ENCODE measurements at regions not wholly inside any gene's neighbourhood (a gene's known extent, or its start where the extent isn't known, plus 50 kb on each side); places are given as distances from the start of the nearest gene placed in this dataset.
A peak's percentile ranks its signal among the peaks of the same experiment; 100 is the strongest.

GRCh38 chr15:53323191-53323590 is 436.3 kb downstream of the WDR72 start:
- WGBS (ENCODE audit: extremely low coverage, insufficient coverage, insufficient read length), result no CpG with 5 or more reads among the region's 3 CpGs
- Histone ChIP-seq H3K79me1 (ENCODE audit: low read length) (no peaks in the 10 kb centered on the region), H3K27me3 (ENCODE audit: insufficient read depth, low read length) (no peaks in the 10 kb centered on the region)

GRCh38 chr15:53320816-53321215 is 438.6 kb downstream of the WDR72 start:
- no peak for DNase-seq
- no CpG with 5 or more reads among the region's 5 CpGs for WGBS (ENCODE audit: extremely low coverage, insufficient coverage, insufficient read length)

More at GRCh38 chr15:53323191-53323590, 436.3 kb downstream of the WDR72 start:
- H3K14ac ChIP-seq (ENCODE audit: low read length), result no peak overlapping the region
- H3K18ac ChIP-seq (ENCODE audit: low read length), result no peak overlapping the region
- no peaks in the 10 kb centered on the region for H3K36me3 ChIP-seq (ENCODE audit: control insufficient read depth in 1 of 2, insufficient read depth in 2 of 2, low read length in 2 of 2)
- no peak overlapping the region for H2BK12ac ChIP-seq (ENCODE audit: low read length)
- no peak overlapping the region for H3K9ac ChIP-seq (ENCODE audit: low read length)
- H4K91ac ChIP-seq (ENCODE audit: low read depth, low read length), result no peak overlapping the region
- H4K8ac ChIP-seq (ENCODE audit: low read depth, low read length), result no peak overlapping the region
- H3K27ac ChIP-seq (ENCODE audit: low read depth, low read length), result no peak overlapping the region
- H3K4me2 ChIP-seq (ENCODE audit: low read length), result no peak overlapping the region
- no peak overlapping the region for H2BK5ac ChIP-seq (ENCODE audit: low read depth, low read length, poor library complexity)
- H3K79me2 ChIP-seq (ENCODE audit: control insufficient read depth, insufficient read depth, low read length, poor library complexity), result no peaks in the 10 kb centered on the region
- no peak overlapping the region for H2BK120ac ChIP-seq (ENCODE audit: insufficient read depth, low read length, poor library complexity)
- no peaks in the 10 kb centered on the region for H3K9me3 ChIP-seq (ENCODE audit: insufficient read depth, low read depth, low read length)
- H3K4me1 ChIP-seq (ENCODE audit: control insufficient read depth in 1 of 2, insufficient read depth in 2 of 2, low read length in 2 of 2), result peaks cover 3% of the 10 kb centered on the region in 2 experiments
- H3K4me3 ChIP-seq (ENCODE audit: low read depth, low read length), result no peak overlapping the region
- no peak overlapping the region for H3K4ac ChIP-seq (ENCODE audit: low read depth, low read length)
- peak in 1 of 2 donors; percentile 1 for DNase-seq
- H2AFZ ChIP-seq (ENCODE audit: insufficient read depth, low read length, poor library complexity), result no peak overlapping the region
- no peak overlapping the region for H4K12ac ChIP-seq (ENCODE audit: low read depth, low read length)
- no peak overlapping the region for H2AK5ac ChIP-seq (ENCODE audit: low read length)
- H3K23ac ChIP-seq (ENCODE audit: low read length), result no peak overlapping the region

GRCh38 chr15:53312707-53313106 is 446.8 kb downstream of the WDR72 start:
- no peak overlapping the region for H3K27ac ChIP-seq (ENCODE audit: low read depth, low read length)
- no peak for DNase-seq
- no peaks in the 10 kb centered on the region for H3K79me1 ChIP-seq (ENCODE audit: low read length)
- no peak overlapping the region for H2BK120ac ChIP-seq (ENCODE audit: insufficient read depth, low read length, poor library complexity)
- no peaks in the 10 kb centered on the region for H3K36me3 ChIP-seq (ENCODE audit: control insufficient read depth in 1 of 2, insufficient read depth in 2 of 2, low read length in 2 of 2)
- H4K8ac ChIP-seq (ENCODE audit: low read depth, low read length), result no peak overlapping the region
- H3K9ac ChIP-seq (ENCODE audit: low read length), result no peak overlapping the region
- no peaks in the 10 kb centered on the region for H3K4me1 ChIP-seq (ENCODE audit: control insufficient read depth in 1 of 2, insufficient read depth in 2 of 2, low read length in 2 of 2)
- H2BK12ac ChIP-seq (ENCODE audit: low read length), result no peak overlapping the region
- no peak overlapping the region for H3K18ac ChIP-seq (ENCODE audit: low read length)
- no peaks in the 10 kb centered on the region for H3K9me3 ChIP-seq (ENCODE audit: insufficient read depth, low read depth, low read length)
- H3K4ac ChIP-seq (ENCODE audit: low read depth, low read length), result no peak overlapping the region
- no peak overlapping the region for H2AFZ ChIP-seq (ENCODE audit: insufficient read depth, low read length, poor library complexity)
- no peak overlapping the region for H3K4me2 ChIP-seq (ENCODE audit: low read length)
- no peak overlapping the region for H2BK5ac ChIP-seq (ENCODE audit: low read depth, low read length, poor library complexity)
- H4K91ac ChIP-seq (ENCODE audit: low read depth, low read length), result no peak overlapping the region
- no peaks in the 10 kb centered on the region for H3K79me2 ChIP-seq (ENCODE audit: control insufficient read depth, insufficient read depth, low read length, poor library complexity)
- no peak overlapping the region for H2AK5ac ChIP-seq (ENCODE audit: low read length)
- WGBS (ENCODE audit: extremely low coverage, insufficient coverage, insufficient read length), result no CpG with 5 or more reads among the region's 3 CpGs
- no peak overlapping the region for H4K12ac ChIP-seq (ENCODE audit: low read depth, low read length)
- H3K4me3 ChIP-seq (ENCODE audit: low read depth, low read length), result no peak overlapping the region
- no peak overlapping the region for H3K23ac ChIP-seq (ENCODE audit: low read length)
- no peak overlapping the region for H3K14ac ChIP-seq (ENCODE audit: low read length)
- no peaks in the 10 kb centered on the region for H3K27me3 ChIP-seq (ENCODE audit: insufficient read depth, low read length)

More at GRCh38 chr15:53320816-53321215, 438.6 kb downstream of the WDR72 start:
- no peak overlapping the region for H2AFZ ChIP-seq (ENCODE audit: insufficient read depth, low read length, poor library complexity)
- H3K4me3 ChIP-seq (ENCODE audit: low read depth, low read length), result no peak overlapping the region
- no peak overlapping the region for H3K23ac ChIP-seq (ENCODE audit: low read length)
- H3K4ac ChIP-seq (ENCODE audit: low read depth, low read length), result no peak overlapping the region
- H2BK5ac ChIP-seq (ENCODE audit: low read depth, low read length, poor library complexity), result no peak overlapping the region
- no peaks in the 10 kb centered on the region for H3K9me3 ChIP-seq (ENCODE audit: insufficient read depth, low read depth, low read length)
- no peaks in the 10 kb centered on the region for H3K79me2 ChIP-seq (ENCODE audit: control insufficient read depth, insufficient read depth, low read length, poor library complexity)
- H2BK12ac ChIP-seq (ENCODE audit: low read length), result no peak overlapping the region
- H3K27ac ChIP-seq (ENCODE audit: low read depth, low read length), result no peak overlapping the region
- no peaks in the 10 kb centered on the region for H3K27me3 ChIP-seq (ENCODE audit: insufficient read depth, low read length)
- no peak overlapping the region for H3K4me2 ChIP-seq (ENCODE audit: low read length)
- no peaks in the 10 kb centered on the region for H3K79me1 ChIP-seq (ENCODE audit: low read length)
- H3K9ac ChIP-seq (ENCODE audit: low read length), result no peak overlapping the region
- no peak overlapping the region for H4K12ac ChIP-seq (ENCODE audit: low read depth, low read length)
- H2BK120ac ChIP-seq (ENCODE audit: insufficient read depth, low read length, poor library complexity), result no peak overlapping the region
- H3K18ac ChIP-seq (ENCODE audit: low read length), result no peak overlapping the region
- H3K4me1 ChIP-seq (ENCODE audit: control insufficient read depth in 1 of 2, insufficient read depth in 2 of 2, low read length in 2 of 2), result peaks cover 3% of the 10 kb centered on the region in 2 experiments
- no peak overlapping the region for H3K14ac ChIP-seq (ENCODE audit: low read length)
- no peak overlapping the region for H4K91ac ChIP-seq (ENCODE audit: low read depth, low read length)
- no peak overlapping the region for H4K8ac ChIP-seq (ENCODE audit: low read depth, low read length)
- H3K36me3 ChIP-seq (ENCODE audit: control insufficient read depth in 1 of 2, insufficient read depth in 2 of 2, low read length in 2 of 2), result no peaks in the 10 kb centered on the region
- no peak overlapping the region for H2AK5ac ChIP-seq (ENCODE audit: low read length)

GRCh38 chr15:53310709-53311108 is 448.8 kb downstream of the WDR72 start:
- no peak overlapping the region for H3K18ac ChIP-seq (ENCODE audit: low read length)
- no peaks in the 10 kb centered on the region for H3K4me1 ChIP-seq (ENCODE audit: control insufficient read depth in 1 of 2, insufficient read depth in 2 of 2, low read length in 2 of 2)
- DNase-seq, result no peak
- H3K36me3 ChIP-seq (ENCODE audit: control insufficient read depth in 1 of 2, insufficient read depth in 2 of 2, low read length in 2 of 2), result no peaks in the 10 kb centered on the region
- H2BK12ac ChIP-seq (ENCODE audit: low read length), result no peak overlapping the region
- H3K27ac ChIP-seq (ENCODE audit: low read depth, low read length), result no peak overlapping the region
- no peak overlapping the region for H4K8ac ChIP-seq (ENCODE audit: low read depth, low read length)
- H3K4me2 ChIP-seq (ENCODE audit: low read length), result no peak overlapping the region
- no peak overlapping the region for H2BK120ac ChIP-seq (ENCODE audit: insufficient read depth, low read length, poor library complexity)
- no peak overlapping the region for H2AFZ ChIP-seq (ENCODE audit: insufficient read depth, low read length, poor library complexity)
- H4K12ac ChIP-seq (ENCODE audit: low read depth, low read length), result no peak overlapping the region
- H2BK5ac ChIP-seq (ENCODE audit: low read depth, low read length, poor library complexity), result no peak overlapping the region
- no peak overlapping the region for H3K23ac ChIP-seq (ENCODE audit: low read length)
- H2AK5ac ChIP-seq (ENCODE audit: low read length), result no peak overlapping the region
- H4K91ac ChIP-seq (ENCODE audit: low read depth, low read length), result no peak overlapping the region
- no CpG with 5 or more reads among the region's 1 CpG for WGBS (ENCODE audit: extremely low coverage, insufficient coverage, insufficient read length)
- H3K79me1 ChIP-seq (ENCODE audit: low read length), result no peaks in the 10 kb centered on the region
- H3K14ac ChIP-seq (ENCODE audit: low read length), result no peak overlapping the region
- no peaks in the 10 kb centered on the region for H3K27me3 ChIP-seq (ENCODE audit: insufficient read depth, low read length)
- no peak overlapping the region for H3K9ac ChIP-seq (ENCODE audit: low read length)
- H3K79me2 ChIP-seq (ENCODE audit: control insufficient read depth, insufficient read depth, low read length, poor library complexity), result no peaks in the 10 kb centered on the region
- H3K4ac ChIP-seq (ENCODE audit: low read depth, low read length), result no peak overlapping the region
- H3K9me3 ChIP-seq (ENCODE audit: insufficient read depth, low read depth, low read length), result no peaks in the 10 kb centered on the region
- no peak overlapping the region for H3K4me3 ChIP-seq (ENCODE audit: low read depth, low read length)
